ENCODE measurements at regions not wholly inside any gene's neighbourhood (a gene's known extent, or its start where the extent isn't known, plus 50 kb on each side); places are given as distances from the start of the nearest gene placed in this dataset.

DNA sequence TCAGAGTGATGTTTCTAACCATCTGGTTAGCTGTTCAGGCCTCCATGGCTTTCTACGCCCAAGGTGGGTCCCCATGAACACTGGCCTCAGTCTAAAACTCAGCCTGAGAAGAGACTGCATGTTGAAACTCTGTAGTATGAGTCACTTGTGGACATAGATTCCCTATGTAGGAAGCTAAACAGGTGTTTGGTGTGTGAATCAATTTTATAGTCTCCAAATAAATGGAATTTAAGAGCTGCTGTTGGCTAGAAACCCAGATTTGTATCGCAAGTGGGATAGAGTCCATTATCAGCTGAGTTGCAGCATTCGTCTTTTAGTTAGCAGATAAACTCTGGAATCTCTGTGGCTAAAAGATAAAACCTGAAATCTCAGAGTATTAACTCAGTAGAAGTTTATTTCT is 131.4 kb downstream of the KCNS3 start:
- DNase-seq (ENCODE audit: low read depth) = no peak

DNA sequence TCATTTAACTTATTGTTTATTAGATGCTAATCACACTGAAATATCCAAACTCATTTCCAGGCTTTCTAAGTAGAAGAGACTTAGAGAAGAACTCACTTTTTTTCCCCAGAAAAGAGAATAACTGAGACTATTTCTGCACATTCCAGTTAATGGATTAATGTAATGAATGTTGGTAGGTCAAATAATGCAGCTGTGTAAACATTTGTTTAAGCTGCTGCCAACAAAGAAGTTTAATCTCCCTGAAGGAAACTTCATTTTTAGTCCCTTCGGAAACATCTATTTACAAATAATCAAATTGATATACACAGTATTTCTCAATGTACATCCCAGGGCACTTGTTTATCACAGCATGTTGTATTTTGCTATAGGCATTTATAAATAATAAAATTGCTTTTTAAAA is 126.9 kb downstream of the KCNS3 start:
- DNase-seq (ENCODE audit: low read depth) = no peak

DNA sequence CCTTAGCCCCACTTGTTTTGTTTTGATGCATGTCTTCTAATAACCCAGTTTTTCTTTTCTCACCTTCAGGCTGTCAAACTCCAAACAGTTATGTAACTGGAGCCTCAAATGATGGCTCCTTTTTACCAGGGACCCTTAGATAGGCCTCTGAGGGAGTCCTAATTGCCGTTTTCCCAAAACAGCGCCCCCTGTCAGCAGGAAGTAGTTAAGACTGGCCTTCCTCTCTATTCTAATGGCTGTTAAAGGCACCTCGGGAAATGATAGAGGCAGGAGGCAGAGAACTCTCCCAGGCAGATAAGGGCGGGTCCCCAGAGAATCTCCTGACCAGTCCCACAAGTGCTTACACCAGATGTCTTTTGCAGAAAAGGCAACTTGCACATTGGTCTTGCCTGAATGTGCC is 123.2 kb downstream of the KCNS3 start:
- DNase-seq (ENCODE audit: low read depth) = no peak

GRCh38 chr2:17996978-17997377 is 118.5 kb downstream of the KCNS3 start:
- DNase-seq (ENCODE audit: low read depth) = no peak

DNA sequence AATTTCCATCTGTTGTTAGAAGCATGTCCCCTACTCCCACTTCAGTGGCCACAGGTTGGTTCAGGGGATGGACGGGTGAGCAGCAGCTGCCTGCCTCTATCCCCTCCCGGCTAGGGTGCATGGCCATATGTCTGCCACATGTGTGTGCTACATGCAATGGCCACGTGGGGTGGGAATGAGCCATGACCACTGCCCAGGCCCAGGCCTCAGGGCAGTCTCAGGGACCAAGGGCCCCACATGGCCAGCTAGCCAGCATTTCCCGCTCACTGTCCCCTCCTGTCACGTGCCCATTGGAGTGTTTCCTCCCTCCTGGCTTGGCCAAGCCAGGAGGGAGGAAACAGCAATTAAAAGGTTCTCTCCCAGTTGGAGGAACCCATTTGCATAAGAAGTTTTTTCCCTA is 117.1 kb downstream of the KCNS3 start:
- DNase-seq (ENCODE audit: low read depth) = no peak

Data from non-pigmented ciliary epithelial cell (primary cell).